NCI-H2081 (cell line): ENCODE measurements at regions not wholly inside any gene's neighbourhood (a gene's known extent, or its start where the extent isn't known, plus 50 kb on each side); places are given as distances from the start of the nearest gene placed in this dataset.
A peak's percentile ranks its signal among the peaks of the same experiment; 100 is the strongest.
"Not testable (repeated sequence)": the region's sequence is repeated elsewhere in the genome, so short reads cannot be mapped to it uniquely, and the experiment has no call there.

Source experiments
- DNase-seq, 2 experiments: peaks; one replicate each; lab custom pipeline; 2025; lab: John Stamatoyannopoulos, UW

- DNase-seq: no peak
Measured at GRCh38 chr9:108411632-108412031, 444.2 kb downstream of the ACTL7B start.

GRCh38 chr9:108410161-108410560, 445.6 kb downstream of the ACTL7B start:
- no peak for DNase-seq

GRCh38 chr9:108400297-108400696, 455.5 kb downstream of the ACTL7B start:
- DNase-seq: no peak

DNA sequence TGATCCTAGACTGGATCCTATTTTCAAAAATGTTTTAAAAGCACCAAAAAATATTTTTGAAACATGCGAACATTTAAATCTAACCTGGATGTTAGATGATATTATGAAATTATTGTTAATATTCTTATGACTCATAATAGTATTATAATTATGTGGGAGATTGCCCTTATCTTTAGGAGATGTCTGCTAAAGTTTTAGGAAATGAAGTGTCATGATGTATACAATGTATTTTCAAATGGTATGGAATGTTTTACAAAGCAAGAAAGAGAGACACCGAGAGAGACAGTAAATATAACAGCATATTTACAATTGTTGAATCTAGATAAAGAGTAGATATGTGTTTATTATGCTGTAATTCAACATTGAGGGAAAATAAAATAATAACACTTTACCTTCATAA, 455.9 kb downstream of the ACTL7B start:
- DNase-seq: no peak

DNA sequence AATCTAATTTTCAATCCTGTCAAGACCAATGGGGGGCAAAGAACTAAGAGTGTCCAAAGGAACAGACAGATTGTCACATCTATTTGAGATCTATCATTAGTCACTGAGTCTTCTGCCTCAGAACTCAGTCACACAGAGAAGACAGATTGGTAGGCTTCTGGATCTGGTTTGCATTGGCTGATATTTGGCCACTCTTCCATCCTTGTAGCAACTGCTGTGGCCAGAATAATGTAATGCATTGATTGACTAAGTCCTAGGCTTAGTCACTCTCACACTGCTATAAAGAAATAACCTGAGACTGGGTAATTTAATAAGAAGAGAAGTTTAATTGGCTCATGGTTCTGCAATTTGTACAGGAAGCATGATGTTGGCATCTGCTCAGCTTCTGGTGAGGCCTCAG, 458.5 kb downstream of the ACTL7B start:
- no peak for DNase-seq

DNA sequence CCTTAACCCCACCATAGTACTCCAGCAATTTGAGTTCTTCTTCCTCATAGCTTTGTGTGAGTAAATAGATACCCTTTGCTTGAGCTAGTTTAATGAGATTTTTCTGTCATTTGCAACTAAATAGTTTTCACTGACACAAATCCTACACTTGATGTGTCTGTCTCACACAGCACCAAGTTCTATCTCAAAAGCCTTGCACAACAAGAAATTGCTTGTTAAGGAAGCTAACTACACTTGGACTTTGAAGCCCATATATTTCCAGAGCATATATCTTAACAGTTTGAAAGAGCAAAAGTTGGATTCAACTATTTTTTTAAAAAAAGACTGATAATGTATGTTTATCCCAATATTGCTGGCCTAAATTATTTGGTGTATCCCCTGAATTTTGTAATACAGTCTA, 459.2 kb downstream of the ACTL7B start:
- no peak for DNase-seq

GRCh38 chr9:108396193-108396592, 459.6 kb downstream of the ACTL7B start:
- no peak for DNase-seq

DNA sequence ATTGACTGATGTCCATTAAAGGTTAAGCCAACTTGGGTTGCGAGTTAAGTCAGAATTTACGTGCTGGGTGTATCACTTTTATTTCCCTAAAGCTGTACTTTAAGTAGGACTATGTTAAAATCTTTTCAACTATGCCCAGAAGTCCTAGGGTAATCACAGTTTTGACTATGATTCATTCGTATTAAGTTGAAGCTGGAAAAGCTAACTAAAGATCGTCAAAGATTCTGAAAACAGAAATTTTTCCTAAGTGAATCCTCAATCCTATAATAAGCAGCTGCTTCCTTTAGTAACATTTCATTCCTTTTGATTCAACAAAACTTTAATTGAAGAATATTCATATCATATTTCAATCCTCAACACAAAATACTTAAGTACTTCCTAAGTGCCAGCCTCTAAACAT, 460.4 kb downstream of the ACTL7B start:
- DNase-seq: no peak

GRCh38 chr9:108394726-108395125, 461.1 kb downstream of the ACTL7B start:
- no peak for DNase-seq

DNA sequence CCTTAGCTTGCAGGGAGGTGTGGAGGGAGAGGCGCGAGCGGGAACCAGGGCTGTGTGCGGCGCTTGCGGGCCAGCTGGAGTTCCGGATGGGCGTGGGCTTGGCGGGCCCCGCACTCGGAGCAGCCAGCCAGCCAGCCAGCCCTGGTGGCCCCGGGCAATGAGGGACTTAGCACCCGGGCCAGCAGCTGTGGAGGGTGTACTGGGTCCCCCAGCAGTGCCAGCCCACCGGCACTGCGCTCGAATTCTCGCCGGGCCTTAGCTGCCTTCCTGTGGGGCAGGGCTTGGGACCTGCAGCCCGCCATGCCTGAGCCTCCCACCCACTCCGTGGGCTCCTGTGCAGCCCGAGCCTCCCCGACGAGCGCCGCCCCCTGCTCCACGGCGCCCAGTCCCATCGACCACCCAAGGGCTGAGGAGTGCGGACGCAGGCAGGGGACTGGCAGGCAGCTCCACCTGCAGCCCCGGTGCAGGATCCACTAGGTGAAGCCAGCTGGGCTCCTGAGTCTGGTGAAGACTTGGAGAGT, 462.2 kb downstream of the ACTL7B start:
- DNase-seq: not testable (repeated sequence)

GRCh38 chr9:108392877-108393276, 462.9 kb downstream of the ACTL7B start:
- no peak for DNase-seq

DNA sequence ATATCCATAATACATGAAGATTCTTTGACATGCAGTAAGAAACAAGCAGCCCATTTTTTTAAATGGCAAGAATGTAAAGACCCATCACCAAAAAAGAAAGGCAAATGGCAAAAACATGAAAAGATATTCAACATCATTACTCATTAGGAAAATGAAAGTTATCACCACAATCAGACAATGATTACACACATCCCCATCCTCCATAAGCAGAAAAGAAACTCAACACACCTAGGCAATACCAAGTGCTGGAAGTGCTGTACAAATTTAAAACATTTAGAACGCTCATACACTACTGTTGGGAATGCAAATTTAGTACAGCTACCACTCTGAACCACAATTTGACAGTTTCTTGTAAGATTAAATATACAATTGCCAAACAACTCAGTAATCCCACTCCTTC, 466.7 kb downstream of the ACTL7B start:
- DNase-seq: no peak

GRCh38 chr9:108386859-108387384, 468.9 kb downstream of the ACTL7B start:
- DNase-seq: no peak

- DNase-seq: no peak
Measured at GRCh38 chr9:108386032-108386431, 469.8 kb downstream of the ACTL7B start.

DNA sequence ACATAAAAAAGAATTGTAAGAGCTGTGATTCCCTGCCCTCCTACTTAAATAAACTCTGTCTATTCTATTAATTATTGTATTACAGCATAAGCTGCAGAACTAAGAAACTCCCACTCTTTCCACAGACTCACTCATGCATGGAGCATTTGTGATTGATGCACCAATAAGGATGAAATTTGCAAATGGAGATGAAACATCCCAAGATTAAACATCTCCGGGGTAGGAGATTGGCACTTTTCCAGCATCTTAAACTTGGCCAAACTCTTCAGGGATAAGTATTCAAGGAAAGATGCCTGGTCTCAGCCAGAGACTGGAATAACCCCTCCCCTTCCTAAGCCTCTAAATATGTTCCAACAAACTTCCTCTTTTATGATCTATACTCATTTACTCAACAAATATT, 472.0 kb downstream of the ACTL7B start:
- no peak for DNase-seq

DNA sequence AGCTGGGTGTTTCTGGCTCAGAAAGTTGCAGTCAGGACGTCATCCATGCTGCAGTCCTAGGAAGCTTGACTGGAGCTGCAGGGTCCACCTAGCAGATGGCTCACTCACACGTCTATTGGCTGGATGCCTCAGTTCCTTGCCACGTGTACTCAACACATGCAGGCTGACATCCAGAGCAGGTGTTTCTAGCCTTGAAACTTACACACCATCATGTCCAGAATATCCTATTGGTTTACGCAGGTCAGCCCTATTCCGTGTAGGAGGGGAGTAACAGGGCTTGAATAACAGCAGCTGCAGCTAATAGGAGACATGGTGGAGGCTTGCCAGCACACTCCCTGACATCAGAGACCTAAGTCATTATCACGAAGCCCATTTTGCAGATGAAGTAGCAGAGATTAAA, 473.5 kb downstream of the ACTL7B start:
- DNase-seq: peak; percentile 19 to 63

DNA sequence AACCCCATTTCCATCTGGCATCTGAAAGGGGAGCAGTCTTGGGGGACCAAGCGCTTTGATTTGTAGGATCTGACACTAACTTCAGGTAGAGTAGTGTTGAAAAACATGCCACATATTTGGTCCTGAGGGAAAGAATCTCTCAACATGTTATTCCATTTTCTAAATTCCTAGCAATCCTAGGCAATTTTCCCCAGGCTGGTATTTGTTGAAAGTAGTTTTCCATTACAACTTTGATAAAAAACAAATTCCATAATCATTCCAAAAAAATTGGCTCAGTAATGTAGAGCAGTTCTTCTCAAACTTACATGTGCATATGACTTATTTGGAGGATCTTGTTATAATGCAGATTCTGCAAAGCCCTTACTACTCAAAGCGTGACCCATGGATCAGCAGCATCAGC, 477.9 kb downstream of the ACTL7B start:
- DNase-seq: no peak

GRCh38 chr9:108377382-108377781, 478.4 kb downstream of the ACTL7B start:
- no peak for DNase-seq

- DNase-seq: no peak
Measured at GRCh38 chr9:108376140-108376539, 479.6 kb downstream of the ACTL7B start.

DNA sequence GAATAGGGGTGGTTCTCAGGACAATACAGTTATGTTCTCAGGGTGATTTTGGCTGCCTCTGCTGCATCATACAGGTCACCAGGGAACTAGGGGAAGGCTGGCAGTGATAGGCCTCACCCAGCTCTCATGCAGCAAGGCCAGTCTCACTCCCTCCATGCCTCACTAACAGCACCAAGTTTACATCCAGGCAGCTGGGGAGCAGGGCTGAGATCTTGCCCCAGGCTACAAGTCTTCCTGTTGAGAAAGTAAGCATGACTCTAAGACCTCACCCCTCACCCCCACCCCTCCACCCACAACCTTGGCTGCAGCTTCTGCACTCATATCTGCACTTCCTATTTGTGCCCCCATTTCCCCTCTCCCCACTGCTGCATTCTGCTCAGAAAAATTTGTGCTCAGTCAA, 481.2 kb downstream of the ACTL7B start:
- DNase-seq: no peak

- DNase-seq: no peak
Measured at GRCh38 chr9:108367188-108367587, 488.6 kb downstream of the ACTL7B start.

GRCh38 chr9:108363311-108363710, 492.5 kb downstream of the ACTL7B start:
- DNase-seq: peak; percentile 44 to 76

GRCh38 chr9:108360304-108360703, 495.5 kb downstream of the ACTL7B start:
- DNase-seq: no peak

- no peak for DNase-seq
Measured at GRCh38 chr9:108356806-108357205, 499.0 kb downstream of the ACTL7B start.

- DNase-seq: no peak
Measured at GRCh38 chr9:108351571-108351970, 504.2 kb downstream of the ACTL7B start.
